HG03175 (cell line): ENCODE measurements at regions not wholly inside any gene's neighbourhood (a gene's known extent, or its start where the extent isn't known, plus 50 kb on each side); places are given as distances from the start of the nearest gene placed in this dataset.
A peak's percentile ranks its signal among the peaks of the same experiment; 100 is the strongest.

Source experiments
- ATAC-seq: cut with Tn5 transposase; IDR thresholded peaks from one replicate; pipeline ENCODE4 v1.9.1; 2021; ENCODE audit warnings: mild to moderate bottlenecking, moderate library complexity; ENCODE audit not compliant: unreplicated experiment

DNA sequence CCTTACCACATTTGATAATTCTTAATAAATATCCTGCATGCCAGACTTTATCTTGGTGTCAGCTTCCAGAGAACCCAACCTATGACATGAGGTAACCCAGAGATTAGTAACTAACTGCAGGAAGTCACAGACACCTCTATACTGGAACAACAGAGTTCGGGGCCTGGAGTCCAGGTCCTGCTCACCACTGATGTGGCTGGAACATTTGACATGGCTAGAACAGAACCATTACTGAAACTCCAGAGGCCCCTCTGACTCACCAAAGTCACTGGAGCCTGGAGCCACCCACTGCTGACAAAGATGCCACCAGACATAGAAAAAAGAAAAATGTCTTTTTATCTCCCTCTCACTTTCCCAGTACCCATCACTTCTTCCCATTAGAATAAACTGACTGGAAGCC, 403.7 kb downstream of the MID1IP1 start:
- peak; percentile 55 for ATAC-seq

DNA sequence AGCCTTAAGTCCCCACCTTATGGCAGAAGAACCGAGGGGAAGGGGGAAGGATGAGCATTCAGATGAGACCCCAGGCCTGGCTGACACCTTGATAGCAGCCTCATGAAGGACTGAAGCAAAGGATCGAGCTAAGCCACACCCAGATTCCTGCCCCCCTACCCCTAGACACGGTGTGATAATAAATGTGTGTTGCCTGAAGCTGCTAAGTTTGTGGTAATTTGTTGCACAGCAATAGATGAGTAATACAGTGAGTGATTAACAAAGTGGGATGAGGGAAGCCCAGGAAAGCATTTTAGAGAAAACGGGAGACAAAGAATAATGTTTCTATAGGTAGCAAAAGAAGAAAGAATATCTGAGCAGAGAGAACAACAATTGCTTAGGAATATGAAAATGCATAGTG, 404.2 kb downstream of the MID1IP1 start:
- ATAC-seq = no peak

DNA sequence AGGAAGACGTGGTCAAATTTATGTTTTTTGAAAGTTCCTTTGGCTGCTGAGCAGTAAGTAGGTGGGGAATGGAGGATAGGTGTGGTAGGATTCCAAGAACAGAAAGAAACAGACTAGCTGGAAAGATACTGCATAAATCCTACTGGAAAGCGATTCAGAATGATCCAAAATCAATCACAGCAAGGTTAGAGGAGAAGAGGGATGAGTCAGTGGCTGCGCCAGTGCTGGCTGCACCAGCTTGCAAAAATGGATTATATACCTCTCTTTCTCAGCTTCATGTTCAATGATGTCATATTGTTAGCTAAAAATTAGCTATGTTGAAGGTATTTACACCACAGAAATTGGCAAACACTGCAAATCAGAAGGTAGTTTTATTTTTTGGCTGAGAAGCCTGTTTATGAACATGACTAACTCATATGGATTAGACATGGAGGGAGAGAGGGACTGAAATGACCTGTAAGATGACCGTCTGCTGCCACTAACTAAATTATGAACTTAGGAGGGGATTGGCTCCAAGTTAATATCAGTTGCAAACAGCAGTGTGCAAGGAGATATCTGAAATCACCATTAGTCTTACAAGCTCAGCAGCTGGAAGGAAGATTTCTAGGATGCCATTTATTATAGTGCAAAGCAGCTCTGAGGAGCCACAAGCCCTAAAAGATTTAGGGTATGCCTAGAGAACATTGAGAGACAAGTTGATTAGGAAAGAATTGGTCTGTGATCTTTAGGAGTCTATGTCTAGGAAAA, 405.3 kb downstream of the MID1IP1 start:
- no peak for ATAC-seq

DNA sequence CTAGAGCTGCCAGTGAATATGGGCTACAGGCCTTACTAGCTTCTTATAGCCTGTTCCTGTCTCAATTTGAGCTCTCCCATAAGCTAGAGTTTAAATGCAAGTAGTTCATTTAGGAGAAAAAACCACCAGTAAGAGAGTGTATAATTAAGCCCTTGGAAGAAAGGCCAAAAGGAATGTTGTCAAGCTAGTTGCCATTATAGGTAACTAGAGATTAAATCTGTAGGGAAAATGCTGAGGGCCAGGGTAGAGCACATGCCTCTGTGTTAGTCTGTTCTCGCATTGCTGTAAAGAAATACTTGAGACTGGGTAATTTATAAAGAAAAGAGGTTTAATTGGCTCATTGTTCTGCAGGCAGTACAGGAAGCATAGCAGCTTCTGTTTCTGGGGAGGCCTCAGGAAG, 410.2 kb downstream of the MID1IP1 start:
- no peak for ATAC-seq

DNA sequence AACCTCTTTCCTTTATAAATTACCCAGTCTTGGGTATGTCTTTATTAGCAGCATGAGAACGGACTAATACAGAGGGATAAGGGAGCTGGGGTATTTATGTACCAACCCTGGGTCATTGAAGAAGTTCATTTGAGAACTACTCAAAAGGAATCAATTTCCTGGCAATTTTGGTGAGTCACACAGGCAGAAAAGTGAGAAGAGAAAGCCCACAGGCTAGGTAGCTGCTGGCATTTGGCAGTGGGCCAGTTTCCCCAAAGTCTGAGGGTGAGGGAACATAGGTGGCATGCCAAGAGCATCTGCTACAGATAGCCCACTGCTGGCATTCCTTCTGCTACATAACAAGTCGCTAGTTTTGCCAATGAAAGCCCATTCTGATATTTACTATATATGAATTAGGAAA, 411.2 kb downstream of the MID1IP1 start:
- ATAC-seq = no peak

DNA sequence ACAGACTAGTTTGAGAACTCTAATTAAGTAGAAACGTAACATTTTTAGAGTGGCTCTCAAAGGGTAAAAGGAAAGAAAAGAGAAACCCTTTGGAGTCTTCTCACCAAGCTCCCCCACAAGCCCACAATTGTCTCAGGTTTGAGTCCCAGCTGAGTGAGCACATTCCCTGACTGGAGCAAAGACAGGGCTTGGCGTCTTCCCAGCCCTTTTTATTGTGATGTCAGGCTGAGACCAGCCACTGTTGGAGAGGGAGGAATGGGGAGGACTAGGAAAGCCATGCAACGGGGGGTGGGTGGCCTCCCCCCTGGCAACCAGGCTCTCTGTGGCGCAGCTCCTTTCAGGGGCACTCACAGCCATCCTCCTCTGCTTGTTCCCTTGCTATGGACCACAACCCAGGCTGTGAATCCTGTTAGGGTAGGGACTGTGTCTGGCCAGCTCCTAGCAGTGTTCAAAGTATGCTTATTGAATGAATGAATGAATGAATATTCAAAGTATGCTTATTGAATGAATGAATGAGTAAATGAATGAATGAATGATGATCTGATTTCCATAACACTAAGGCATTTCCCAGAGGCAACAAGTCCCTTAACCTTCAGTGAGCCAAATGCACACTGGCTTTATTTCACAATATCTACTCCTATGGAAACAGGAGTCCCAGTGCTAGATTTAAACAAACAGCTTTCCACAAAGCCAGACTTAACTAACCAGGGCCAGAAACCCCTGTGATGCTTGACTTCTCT, 413.3 kb downstream of the MID1IP1 start:
- ATAC-seq = no peak

DNA sequence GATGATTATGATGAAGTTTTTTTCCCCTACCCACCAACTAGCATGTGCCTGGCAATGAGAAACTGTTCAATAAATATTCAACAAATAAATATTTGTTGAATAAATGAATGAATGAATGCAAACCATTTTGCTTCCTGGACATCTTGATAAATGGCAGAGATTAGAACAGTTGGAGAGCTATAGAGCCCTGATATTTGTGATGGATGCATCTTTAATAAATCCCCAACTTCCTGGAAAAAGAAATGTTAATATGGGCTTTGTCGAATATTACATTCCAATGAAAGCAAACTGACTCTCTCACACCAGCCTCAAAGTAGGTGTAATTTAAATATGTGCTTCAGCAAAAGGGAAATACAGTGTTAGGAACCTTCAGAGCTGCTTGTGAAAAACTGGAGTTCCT, 419.7 kb downstream of the MID1IP1 start:
- ATAC-seq = no peak

DNA sequence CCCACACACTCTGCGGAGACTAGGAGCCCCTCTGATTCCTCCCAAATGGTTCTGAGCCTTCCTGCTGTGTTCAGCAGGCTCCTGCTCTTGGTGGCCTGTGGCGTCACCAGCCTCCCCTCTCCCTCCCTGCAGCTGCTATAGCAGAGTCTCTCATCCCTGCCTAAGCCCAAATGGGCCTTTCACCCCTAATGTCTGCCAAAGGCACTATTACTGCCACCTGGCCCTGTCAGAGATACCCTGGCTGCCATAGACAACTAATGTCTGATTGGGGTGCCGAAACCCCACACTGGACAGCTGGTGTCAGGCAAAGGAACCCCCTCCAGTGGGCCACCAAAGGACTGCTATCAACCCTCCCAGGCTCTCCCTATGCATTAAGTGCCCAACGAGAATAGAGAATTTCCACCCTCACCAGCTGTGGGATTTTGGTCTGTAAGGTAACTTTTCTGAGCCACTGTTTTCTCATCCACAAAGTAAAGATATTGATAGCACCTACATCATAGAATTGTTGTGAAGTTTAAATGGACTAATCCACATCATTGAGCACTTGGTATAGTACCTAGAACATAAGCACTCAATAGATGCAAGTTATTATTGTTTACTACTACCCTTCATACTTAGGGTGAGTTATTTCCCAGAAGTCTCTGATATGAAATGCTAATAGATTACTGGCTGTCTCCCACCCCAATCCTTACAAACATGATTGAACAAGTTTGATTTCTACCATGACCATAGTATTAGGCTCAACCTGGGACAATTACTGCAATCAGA, 421.3 kb downstream of the MID1IP1 start:
- ATAC-seq = no peak

DNA sequence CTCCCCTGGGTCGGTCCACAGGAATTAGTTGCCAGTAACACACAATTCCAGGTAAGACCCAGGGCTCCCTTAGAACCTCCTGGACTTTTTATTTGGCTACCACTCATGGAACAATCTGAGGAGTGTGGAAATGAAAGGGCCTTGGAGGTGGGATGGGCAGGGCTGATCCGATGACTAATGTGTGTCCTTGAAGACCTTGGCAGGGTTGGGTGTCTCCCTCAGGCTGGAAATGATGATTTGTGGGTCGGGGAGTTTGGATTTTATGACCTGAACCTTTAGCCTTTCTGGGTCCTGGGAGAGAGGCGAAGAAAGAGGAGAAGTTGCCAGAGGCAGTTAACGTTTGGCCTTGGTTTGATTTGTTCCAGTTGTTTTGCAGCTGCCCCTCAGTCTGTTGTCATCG, 425.0 kb downstream of the MID1IP1 start:
- no peak for ATAC-seq

DNA sequence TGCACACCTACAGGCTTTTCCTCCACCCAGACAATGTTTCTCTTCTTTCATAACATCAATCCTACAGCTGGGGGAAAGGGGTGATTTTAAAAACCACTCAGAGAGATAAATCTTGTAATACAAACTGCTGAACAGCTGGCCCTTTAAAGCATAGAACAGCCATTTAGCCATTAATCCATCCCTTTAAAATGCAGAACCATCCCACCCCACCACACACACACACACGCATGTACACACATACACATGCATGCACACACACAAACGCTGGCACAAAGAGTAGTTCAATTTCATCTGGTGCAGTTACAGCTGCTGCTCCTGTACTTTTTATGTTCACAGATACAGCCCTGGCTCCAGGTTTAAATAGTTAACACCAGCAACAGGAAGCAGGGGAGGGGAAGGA, 426.1 kb downstream of the MID1IP1 start:
- ATAC-seq = no peak

DNA sequence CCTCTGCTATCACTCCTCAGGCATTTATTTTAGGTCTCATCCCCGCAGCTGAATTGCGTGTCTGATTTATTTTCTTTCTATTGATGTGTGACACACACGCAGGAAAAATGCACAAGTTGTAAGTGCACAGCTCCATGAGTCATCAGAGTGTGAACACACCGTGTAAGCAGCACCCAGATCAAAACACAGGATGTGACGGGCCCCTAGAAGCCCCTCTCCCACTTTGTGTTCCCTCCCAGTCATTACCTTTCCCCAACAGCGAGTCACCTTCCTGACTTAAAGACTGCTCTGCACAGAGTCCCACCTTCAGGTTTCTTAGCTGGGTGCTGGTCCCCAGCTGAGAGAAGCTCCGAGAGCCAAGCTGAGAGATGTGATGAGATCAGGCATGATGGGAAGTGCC, 436.7 kb downstream of the MID1IP1 start:
- no peak for ATAC-seq

DNA sequence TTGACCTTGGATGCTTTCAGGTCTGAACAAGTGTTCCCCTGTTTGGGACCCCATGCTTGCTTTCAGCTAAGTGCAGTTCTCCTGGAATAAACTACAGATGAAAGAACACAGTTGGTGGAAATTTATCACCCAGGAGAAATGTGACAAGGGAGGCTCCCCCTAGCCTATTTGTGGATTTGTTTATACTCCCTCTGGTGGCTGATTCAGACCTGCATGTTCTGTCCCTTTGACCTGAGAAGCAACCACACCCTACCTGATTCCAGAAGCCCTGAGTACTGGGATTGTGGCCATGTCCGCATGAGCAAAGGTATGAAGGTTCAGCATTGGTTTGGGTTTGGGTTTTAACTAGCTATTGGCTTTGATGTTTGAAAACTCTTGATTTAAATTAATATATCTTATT, 440.9 kb downstream of the MID1IP1 start:
- ATAC-seq = no peak

DNA sequence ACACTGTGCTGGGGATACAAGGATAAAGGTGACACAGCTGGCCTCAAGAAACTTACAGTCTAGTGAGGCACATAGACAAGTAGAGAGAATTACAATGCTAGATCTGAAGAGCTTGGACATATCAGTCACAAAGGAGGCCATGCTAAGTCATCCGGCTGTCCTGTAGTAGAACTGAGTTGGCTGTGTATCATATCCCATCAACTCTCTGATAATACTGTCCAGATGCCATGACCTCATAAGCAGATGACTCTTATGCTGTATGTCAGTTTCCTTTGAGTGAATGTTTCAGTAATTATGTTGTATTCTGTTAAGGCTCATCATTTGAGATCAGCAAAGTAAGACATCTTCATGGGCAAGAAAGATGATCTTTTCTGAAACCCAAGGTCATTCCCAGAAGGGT, 442.9 kb downstream of the MID1IP1 start:
- no peak for ATAC-seq

DNA sequence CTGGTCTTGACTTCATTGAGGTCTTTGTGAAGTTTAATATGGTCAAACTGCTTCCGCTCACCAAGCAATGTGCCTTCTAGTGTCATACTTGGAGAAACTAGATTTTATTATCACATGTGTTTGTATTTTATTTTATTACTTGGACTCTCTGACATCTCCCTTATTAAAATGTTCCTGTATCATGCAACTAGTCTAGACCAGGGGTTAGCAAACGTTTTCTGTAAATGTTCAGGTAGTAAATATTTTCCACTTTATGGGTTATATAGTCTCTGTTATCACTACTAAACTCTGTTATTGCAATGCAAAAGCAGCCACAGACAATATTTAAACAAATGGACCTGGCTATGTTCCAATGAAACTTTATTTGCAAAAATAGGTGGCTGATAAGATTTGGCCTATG, 443.8 kb downstream of the MID1IP1 start:
- no peak for ATAC-seq

DNA sequence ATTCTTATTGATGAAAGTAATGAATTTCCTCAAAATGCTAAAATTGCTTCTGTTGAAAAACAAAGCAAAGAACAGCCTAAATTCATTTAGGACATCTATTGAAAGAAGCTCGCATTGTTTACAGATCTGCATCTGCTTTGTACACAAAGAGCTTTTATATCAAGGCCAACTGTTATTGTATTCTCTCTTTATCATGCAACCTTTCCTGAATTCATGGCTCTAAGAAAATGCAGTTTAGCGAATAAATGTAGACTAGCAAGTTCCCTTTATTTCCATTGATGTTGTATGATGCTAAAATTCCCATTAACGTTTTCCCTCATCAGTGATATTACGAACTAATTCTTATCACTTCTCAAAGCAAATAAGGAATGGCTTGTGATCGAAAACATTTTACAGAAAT, 446.3 kb downstream of the MID1IP1 start:
- no peak for ATAC-seq

DNA sequence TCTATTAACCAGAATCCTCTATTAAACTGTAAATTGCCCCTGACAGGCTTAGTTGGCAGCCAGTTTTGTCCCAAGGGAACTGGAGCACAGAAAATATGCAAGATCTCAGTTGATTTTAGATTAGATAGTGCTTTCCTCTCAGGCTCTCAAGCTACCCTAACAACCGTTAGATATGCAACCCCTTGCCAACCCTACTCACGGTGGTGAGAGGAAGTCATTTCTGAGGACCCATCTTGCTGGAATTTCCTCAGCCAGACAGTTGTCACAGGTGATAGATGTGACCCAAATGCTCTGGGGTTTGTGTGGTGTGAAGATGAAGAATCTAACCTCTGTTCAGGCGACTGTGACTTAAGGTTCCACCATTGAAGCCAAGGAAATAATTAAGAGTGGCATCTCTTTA, 447.1 kb downstream of the MID1IP1 start:
- no peak for ATAC-seq

DNA sequence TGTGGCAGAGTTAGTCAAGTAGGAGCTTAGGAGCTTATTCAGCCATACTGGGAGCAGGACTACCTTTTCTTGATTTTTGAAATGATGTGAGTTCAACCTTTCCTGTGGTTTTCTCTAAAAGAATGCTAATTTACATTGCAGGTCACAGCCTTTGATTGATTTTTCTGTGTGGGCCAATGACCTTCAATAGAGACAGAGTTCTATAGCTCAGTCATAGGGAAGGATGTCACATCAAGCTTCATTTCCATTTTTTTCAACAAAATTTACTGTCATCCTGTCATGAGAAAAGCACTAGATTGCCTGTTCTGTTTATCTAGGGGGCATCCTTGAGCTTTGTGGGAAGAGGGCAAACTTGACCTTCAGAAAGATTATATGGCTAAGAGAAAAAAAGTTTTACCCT, 448.7 kb downstream of the MID1IP1 start:
- no peak for ATAC-seq

DNA sequence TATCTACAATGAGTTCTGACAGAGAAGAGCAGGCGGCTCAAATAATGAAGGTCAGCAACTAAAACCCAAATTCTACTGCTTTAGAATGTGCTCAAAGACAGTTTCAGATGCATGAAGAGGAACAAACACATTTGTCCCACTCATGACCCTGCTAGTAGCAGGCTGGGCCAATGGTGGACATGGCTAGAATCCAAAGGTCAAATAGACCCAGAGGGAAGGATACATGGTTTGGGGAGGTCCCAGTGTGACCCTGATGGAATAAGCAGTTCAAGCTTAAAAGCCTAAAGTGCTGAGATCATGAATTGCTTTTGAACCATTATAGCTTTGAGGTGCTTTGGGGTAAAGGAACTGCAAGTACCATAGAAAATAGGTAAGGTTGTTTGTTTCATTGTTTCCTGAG, 450.7 kb downstream of the MID1IP1 start:
- ATAC-seq = no peak

DNA sequence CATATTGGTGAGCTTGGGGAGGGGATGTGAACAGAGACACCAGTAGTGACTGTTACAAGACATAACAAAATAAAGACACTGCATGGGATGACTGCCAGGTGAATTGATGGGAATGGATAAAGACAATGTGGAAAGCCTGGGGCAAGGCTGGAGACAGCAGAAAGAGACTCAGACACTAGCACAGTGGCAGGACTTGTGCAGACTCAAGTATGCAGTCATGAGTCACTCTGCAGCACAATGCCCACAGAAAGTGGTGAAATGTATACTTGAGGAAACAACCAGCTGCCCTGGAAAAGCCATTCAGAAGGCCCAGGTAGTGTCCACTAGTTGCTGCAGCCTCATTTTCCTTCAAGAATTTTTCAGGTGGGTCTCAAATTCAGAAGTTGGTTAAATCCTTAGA, 452.3 kb downstream of the MID1IP1 start:
- ATAC-seq = no peak

DNA sequence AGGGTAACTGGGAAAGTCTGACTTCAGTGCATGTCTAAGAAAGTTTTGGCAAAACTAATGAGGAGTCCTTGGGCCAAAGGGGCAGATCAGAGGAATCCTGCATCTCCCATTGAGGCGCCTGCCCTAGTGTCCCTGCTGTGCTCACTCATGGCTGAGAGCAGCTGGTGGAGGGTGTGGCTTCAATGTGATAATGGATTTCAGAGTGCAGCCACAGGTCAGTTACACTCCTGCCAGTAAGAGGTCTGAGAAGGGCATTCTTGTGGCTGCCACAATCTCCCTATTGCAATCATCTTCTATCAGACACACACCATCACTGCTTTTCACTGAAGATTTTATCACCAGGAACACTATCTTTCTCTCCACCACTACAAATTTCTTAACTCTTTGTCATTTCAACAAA, 457.1 kb downstream of the MID1IP1 start:
- ATAC-seq = no peak

DNA sequence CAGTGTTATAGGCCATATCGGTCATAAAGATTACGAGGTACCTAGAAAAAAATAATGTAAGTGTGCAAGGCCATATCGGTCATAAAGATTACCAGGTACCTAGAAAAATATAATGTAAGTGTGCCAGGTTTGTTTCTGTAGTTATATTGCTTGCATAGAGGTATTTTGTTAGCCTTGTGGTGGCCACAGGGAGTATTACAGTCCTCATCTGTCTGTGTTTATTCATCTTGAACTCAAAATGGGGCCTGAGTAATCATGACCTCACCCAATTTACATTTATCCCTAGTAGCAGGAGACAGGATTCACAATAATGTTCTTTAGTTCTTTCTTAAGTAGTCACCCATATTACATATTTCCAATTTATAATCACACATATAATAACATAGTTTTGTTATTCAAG, 459.7 kb downstream of the MID1IP1 start:
- no peak for ATAC-seq
